ENCODE measurements at regions not wholly inside any gene's neighbourhood (a gene's known extent, or its start where the extent isn't known, plus 50 kb on each side); places are given as distances from the start of the nearest gene placed in this dataset.

GRCh38 chr1:162924179-162924578 lies 63.2 kb upstream of the CCDC190 start:
- TF ChIP-seq CTCF (IDR thresholded peaks at IDR 0.05; ENCODE audit: control extremely low read depth in 1 of 3, insufficient read depth in 1 of 3, low read depth in 1 of 3, low read length in 3 of 3) = no peak
- TF ChIP-seq SIN3A (conservative IDR thresholded peaks at IDR 0.05 in 1 of 2, IDR thresholded peaks at IDR 0.05 in 1 of 2; ENCODE audit: low read depth in 1 of 2, low read length in 2 of 2) = no peak
- no peak for TF ChIP-seq SIRT6 (IDR thresholded peaks at IDR 0.05; ENCODE audit: low read length)
- no peak for TF ChIP-seq HDAC6 (IDR thresholded peaks at IDR 0.05; ENCODE audit: low read depth, low read length)
- no peak for TF ChIP-seq RNF2 (IDR thresholded peaks at IDR 0.05; ENCODE audit: borderline replicate concordance, low read depth, low read length, missing control alignments, poor library complexity, severe bottlenecking)
- TF ChIP-seq MAX (IDR thresholded peaks at IDR 0.05) = no peak
